HepG2 (cell line): ENCODE measurements at regions not wholly inside any gene's neighbourhood (a gene's known extent, or its start where the extent isn't known, plus 50 kb on each side); places are given as distances from the start of the nearest gene placed in this dataset.

Experiments used
- ATAC-seq: fragments of 200-7000 bp; cut with Tn5 transposase; 3 replicates; pipeline ENCODE4 v1.9.1; 2020; ENCODE audit warnings: mild to moderate bottlenecking, moderate library complexity
- BruUV-seq: library from RNA; stranded (reverse); fragments of 400-500 nt; replicated peaks from 2 replicates; lab custom pipeline; 2021; lab: Mats Ljungman, UMichigan
- CTCF ChIA-PET: fragments of 300-600 bp; formaldehyde crosslinking; extraction: SDS; loops from one replicate; lab custom pipeline; 2021; ENCODE audit warnings: low total read pairs, inconsistent platforms, low intra/inter-chr PET ratio; lab: Yijun Ruan, JAX
- POLR2A ChIA-PET: fragments of 350-600 bp; sonication (Branson Sonifier 250); formaldehyde crosslinking; loops from one replicate; lab custom pipeline; 2020; ENCODE audit warnings: antibody characterized with exemption, inconsistent platforms; lab: Yijun Ruan, JAX
- DNase-seq: peaks from one replicate; pipeline ENCODE4 v3.0.0-alpha.2; 2015; ENCODE audit warnings: low spot score
- FAIRE-seq: peaks from 3 replicates; lab custom pipeline; 2011; peaks lifted over from hg19 to GRCh38; lab: Jason Lieb, UNC
- H2AFZ ChIP-seq: one replicate; pipeline ENCODE4 v1.6.1; 2011; ENCODE audit warnings: low read length, inconsistent platforms
- H3K27ac ChIP-seq: fragments of 300-600 bp; 3 replicates; pipeline ENCODE4 v1.8.0; 2011; ENCODE audit warnings: mixed run types, mild to moderate bottlenecking, mixed read lengths, low read length, inconsistent platforms; ENCODE audit not compliant: insufficient read depth; ENCODE audit errors: extremely low read length
- H3K27me3 ChIP-seq, 2 experiments: fragments of 200-600 bp in 1 of 2; 2 replicates in 1 of 2; 3 replicates in 1 of 2; pipeline versions ENCODE4 v1.6.0 to v1.8.0; 2011; ENCODE audit warnings: low read length in 2 of 2, mild to moderate bottlenecking in 2 of 2, moderate library complexity in 2 of 2, inconsistent platforms in 1 of 2; ENCODE audit not compliant: insufficient read depth in 2 of 2, control insufficient read depth in 1 of 2
- H3K36me3 ChIP-seq, 2 experiments: fragments of 200-600 bp in 1 of 2; replicated peaks in 1 of 2; 2 replicates in 1 of 2; 3 replicates in 1 of 2; pipeline versions ENCODE4 v1.5.1 to v1.8.0; 2011; ENCODE audit warnings: low read length in 2 of 2, inconsistent platforms in 1 of 2; ENCODE audit not compliant: insufficient read depth in 2 of 2, control insufficient read depth in 1 of 2
- H3K4me1 ChIP-seq: 2 replicates; pipeline ENCODE4 v1.5.1; 2012; ENCODE audit warnings: low read length, inconsistent platforms; ENCODE audit not compliant: insufficient read depth
- H3K4me2 ChIP-seq: 2 replicates; pipeline ENCODE4 v1.6.0; 2011; ENCODE audit warnings: low read depth, low read length, inconsistent platforms
- H3K4me3 ChIP-seq, 3 experiments: fragments of 200-600 bp in 1 of 3; sonication (generic), shearing (Covaris generic) in 1 of 3; replicated peaks in 1 of 3; 2 replicates each; pipeline ENCODE4 v1.5.1; 2011 to 2016; ENCODE audit warnings: low read length in 3 of 3, inconsistent platforms in 2 of 3, low read depth in 2 of 3, mild to moderate bottlenecking in 2 of 3, control low read depth in 1 of 3, mixed read lengths in 1 of 3; ENCODE audit not compliant: insufficient read depth in 1 of 3
- H3K79me2 ChIP-seq: one replicate; pipeline ENCODE4 v1.6.1; 2011; ENCODE audit warnings: low read length, inconsistent platforms; ENCODE audit not compliant: insufficient read depth
- H3K9ac ChIP-seq: 2 replicates; pipeline ENCODE4 v1.6.0; 2011; ENCODE audit warnings: mild to moderate bottlenecking, low read depth, low read length, inconsistent platforms; ENCODE audit not compliant: insufficient read depth
- H3K9me3 ChIP-seq: 2 replicates; pipeline ENCODE4 v1.5.1; 2012; ENCODE audit warnings: mild to moderate bottlenecking, low read length
- H4K20me1 ChIP-seq: 2 replicates; pipeline ENCODE4 v1.6.0; 2011; ENCODE audit warnings: inconsistent platforms, mild to moderate bottlenecking, low read length, moderate library complexity; ENCODE audit not compliant: insufficient read depth
- AGO1 ChIP-seq: fragments of 200-400 bp; formaldehyde crosslinking; IDR thresholded peaks from 2 replicates; pipeline ENCODE4 v1.6.1; 2017; ENCODE audit warnings: mild to moderate bottlenecking, low read depth, low read length, moderate library complexity; ENCODE audit not compliant: poor library complexity, severe bottlenecking
- CHD2 ChIP-seq: IDR thresholded peaks from 2 replicates; pipeline ENCODE4 v1.6.1; 2011; ENCODE audit warnings: low read depth, low read length, improper control_type of control experiment
- KLF9 ChIP-seq: IDR thresholded peaks from 2 replicates; pipeline ENCODE4 v1.6.1; 2016; ENCODE audit warnings: low read depth
- MLXIP ChIP-seq: sonication (generic); formaldehyde crosslinking; IDR thresholded peaks from 2 replicates; pipeline ENCODE4 v1.9.0; 2021; ENCODE audit warnings: missing genetic modification reagents, borderline replicate concordance
- NFE2 ChIP-seq: sonication (generic); formaldehyde crosslinking; IDR thresholded peaks from 2 replicates; pipeline ENCODE4 v1.4.0; 2020; ENCODE audit warnings: missing genetic modification reagents
- RFX3 ChIP-seq: IDR thresholded peaks from 2 replicates; pipeline ENCODE4 v1.6.1; 2016; ENCODE audit warnings: missing biosample characterization, missing genetic modification reagents
- SP1 ChIP-seq, 2 experiments: fragments of 450-650 bp in 1 of 2; sonication (generic) in 1 of 2; formaldehyde crosslinking in 1 of 2; IDR thresholded peaks; 2 replicates each; pipeline versions ENCODE4 v1.4.0 to v1.6.1; 2016 to 2020; ENCODE audit warnings: missing genetic modification reagents in 1 of 2
- SRSF4 ChIP-seq: fragments of 200-400 bp; formaldehyde crosslinking; IDR thresholded peaks from one replicate; pipeline ENCODE4 v1.6.1; 2018; ENCODE audit warnings: mild to moderate bottlenecking, low read depth, low read length, moderate library complexity; ENCODE audit not compliant: poor library complexity, severe bottlenecking
- ZBTB20 ChIP-seq: sonication (generic); formaldehyde crosslinking; IDR thresholded peaks from 2 replicates; pipeline ENCODE4 v1.8.1; 2023; ENCODE audit warnings: missing genetic modification reagents, low read depth, mild to moderate bottlenecking, borderline replicate concordance
- ZNF3 ChIP-seq: IDR thresholded peaks from 2 replicates; pipeline ENCODE4 v1.7.0; 2017; ENCODE audit warnings: inconsistent platforms
- ZNF616 ChIP-seq: sonication (generic); formaldehyde crosslinking; IDR thresholded peaks from 2 replicates; pipeline ENCODE4 v1.5.0; 2020; ENCODE audit warnings: low read depth, mild to moderate bottlenecking, missing genetic modification reagents
- ZNF761 ChIP-seq: sonication (generic); formaldehyde crosslinking; conservative IDR thresholded peaks from 2 replicates; pipeline ENCODE4 v1.4.0; 2020; ENCODE audit warnings: mild to moderate bottlenecking, missing genetic modification reagents
- WGBS: methylation state at CpG from one replicate; pipeline ENCODE4 v1.1.6; 2017; ENCODE audit warnings: low lambda C conversion rate; 5-methylcytosine and 5-hydroxymethylcytosine counted together
- in situ Hi-C: cut with HindIII; loops from 2 replicates; pipeline ENCODE4 v1.10.0; 2017; ENCODE audit warnings: low pct_unique_long_range_greater_than_20kb; ENCODE audit not compliant: extremely low pct_ligation_motif_present
- intact Hi-C: fragments of 100-400 bp; cut with micrococcal nuclease; formaldehyde crosslinking; loops from one replicate; pipeline ENCODE4 v1.10.0; 2022; ENCODE audit not compliant: unreplicated experiment
- TF ChIP-seq, protein P1 (sequence below): sonication (generic); formaldehyde crosslinking; IDR thresholded peaks from 2 replicates; pipeline ENCODE4 v1.5.0; 2020; ENCODE audit warnings: mild to moderate bottlenecking, missing genetic modification reagents

- in situ Hi-C loops, result no loop called here
- no peak for FAIRE-seq
These were observed 629.1 kb downstream of the ZEB2 start for GRCh38 chr2:143890798-143891197.

More at GRCh38 chr2:143890798-143891197, 629.1 kb downstream of the ZEB2 start:
- ChIA-PET POLR2A (no interaction called here), CTCF (no interaction called here)
- WGBS, result 46% methylated on average over 3 of the region's 3 CpGs
- H3K4me2 ChIP-seq, result no peak overlapping the region
- no peaks in the 10 kb centered on the region for H3K79me2 ChIP-seq
- H4K20me1 ChIP-seq, result no peaks in the 10 kb centered on the region
- no peak overlapping the region for H3K9ac ChIP-seq
- no TSS peak for BruUV-seq
- intact Hi-C loops, result no loop called here
- TF ChIP-seq, protein P1, sequence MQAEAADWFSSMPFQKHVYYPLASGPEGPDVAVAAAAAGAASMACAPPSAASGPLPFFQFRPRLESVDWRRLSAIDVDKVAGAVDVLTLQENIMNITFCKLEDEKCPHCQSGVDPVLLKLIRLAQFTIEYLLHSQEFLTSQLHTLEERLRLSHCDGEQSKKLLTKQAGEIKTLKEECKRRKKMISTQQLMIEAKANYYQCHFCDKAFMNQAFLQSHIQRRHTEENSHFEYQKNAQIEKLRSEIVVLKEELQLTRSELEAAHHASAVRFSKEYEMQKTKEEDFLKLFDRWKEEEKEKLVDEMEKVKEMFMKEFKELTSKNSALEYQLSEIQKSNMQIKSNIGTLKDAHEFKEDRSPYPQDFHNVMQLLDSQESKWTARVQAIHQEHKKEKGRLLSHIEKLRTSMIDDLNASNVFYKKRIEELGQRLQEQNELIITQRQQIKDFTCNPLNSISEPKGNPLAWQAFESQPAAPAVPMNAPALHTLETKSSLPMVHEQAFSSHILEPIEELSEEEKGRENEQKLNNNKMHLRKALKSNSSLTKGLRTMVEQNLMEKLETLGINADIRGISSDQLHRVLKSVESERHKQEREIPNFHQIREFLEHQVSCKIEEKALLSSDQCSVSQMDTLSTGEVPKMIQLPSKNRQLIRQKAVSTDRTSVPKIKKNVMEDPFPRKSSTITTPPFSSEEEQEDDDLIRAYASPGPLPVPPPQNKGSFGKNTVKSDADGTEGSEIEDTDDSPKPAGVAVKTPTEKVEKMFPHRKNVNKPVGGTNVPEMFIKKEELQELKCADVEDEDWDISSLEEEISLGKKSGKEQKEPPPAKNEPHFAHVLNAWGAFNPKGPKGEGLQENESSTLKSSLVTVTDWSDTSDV (CRISPR knock-in tag), result no peak
- TF ChIP-seq ZNF3 (CRISPR knock-in tag), result no peak
- TF ChIP-seq RFX3 (CRISPR knock-in tag), result no peak
- no peak for TF ChIP-seq MLXIP (CRISPR knock-in tag)
- TF ChIP-seq AGO1, result no peak
- TF ChIP-seq CHD2, result no peak
- no peak for TF ChIP-seq ZNF616 (CRISPR knock-in tag)
- no peak for TF ChIP-seq ZNF761
- TF ChIP-seq NFE2 (CRISPR knock-in tag), result no peak
- no peak for TF ChIP-seq KLF9 (CRISPR knock-in tag)
- no peak for TF ChIP-seq SRSF4
- no peak for TF ChIP-seq SP1 (IDR thresholded peaks at IDR 0.05)
- no peak for TF ChIP-seq SP1 (CRISPR knock-in tag; IDR thresholded peaks at IDR 0.05)
- TF ChIP-seq ZBTB20 (CRISPR knock-in tag), result no peak
- no peaks in the 10 kb centered on the region; the same call in 1 of the 2 replicates for H3K4me1 ChIP-seq
- no peaks in the 10 kb centered on the region for H3K9me3 ChIP-seq
- H3K36me3 ChIP-seq, result no peaks in the 10 kb centered on the region
- no peak overlapping the region for H3K4me3 ChIP-seq
- no peak for ATAC-seq
- peaks cover 0 to 12% of the 10 kb centered on the region in 2 experiments; a peak in 2 of 5 replicates for H3K27me3 ChIP-seq
- no peak overlapping the region for H2AFZ ChIP-seq
- H3K27ac ChIP-seq, result no peak overlapping the region
- DNase-seq, result no peak
